Tibial nerve (tissue), 4 donors: ENCODE measurements at regions not wholly inside any gene's neighbourhood (a gene's known extent, or its start where the extent isn't known, plus 50 kb on each side); places are given as distances from the start of the nearest gene placed in this dataset.

ENCODE experiments used
- CTCF ChIP-seq, 5 experiments: fragments of 200-600 bp in 3 of 5; fragments of 450-650 bp in 2 of 5; sonication (generic) in 3 of 5; IDR thresholded peaks; one replicate each; pipeline ENCODE4 v1.5.1; 2016 to 2019; ENCODE audit warnings: antibody characterized with exemption in 5 of 5, mild to moderate bottlenecking in 3 of 5, moderate library complexity in 2 of 5
- EP300 ChIP-seq, 2 donors: sonication (generic); formaldehyde crosslinking; IDR thresholded peaks; one replicate each; pipeline ENCODE4 v1.6.1; 2017; ENCODE audit warnings: antibody characterized with exemption in 2 of 2, mild to moderate bottlenecking in 1 of 2
- POLR2A ChIP-seq, 2 donors: fragments of 450-650 bp; IDR thresholded peaks; one replicate each; pipeline ENCODE4 v1.6.1; 2017; ENCODE audit warnings: antibody characterized with exemption in 2 of 2, mild to moderate bottlenecking in 2 of 2, moderate library complexity in 2 of 2

DNA sequence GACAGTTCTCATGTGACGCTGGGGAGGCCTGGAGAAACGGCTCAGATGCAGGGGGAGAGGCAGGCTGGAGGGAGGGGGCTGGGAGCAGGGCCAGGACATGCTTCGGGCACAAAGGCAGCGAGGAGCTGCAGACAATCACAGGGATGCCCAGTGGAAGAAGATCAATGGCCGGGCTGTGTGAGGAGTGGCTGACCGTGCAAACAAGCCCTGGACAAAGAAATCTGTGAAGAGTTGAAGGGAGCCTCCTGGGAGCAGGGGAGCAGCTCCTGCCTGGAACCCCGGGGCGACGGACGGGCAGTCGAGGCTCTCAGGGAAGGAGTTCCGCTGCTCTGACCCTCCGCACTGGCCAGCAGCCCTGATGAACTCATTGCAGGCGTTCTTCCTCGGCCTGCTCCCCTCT is 126.7 kb upstream of the B3GAT1 start:
- no peak for TF ChIP-seq CTCF (IDR thresholded peaks at IDR 0.05)
- TF ChIP-seq POLR2A (IDR thresholded peaks at IDR 0.05) = no peak
- no peak for TF ChIP-seq EP300 (IDR thresholded peaks at IDR 0.05)
